Neural cell (in vitro differentiated cells): ENCODE measurements at regions not wholly inside any gene's neighbourhood (a gene's known extent, or its start where the extent isn't known, plus 50 kb on each side); places are given as distances from the start of the nearest gene placed in this dataset.

ENCODE experiments used
- H2AFZ ChIP-seq: fragments of 200-600, 300-800 bp; sonication (generic), shearing (Covaris generic); 2 replicates; pipeline ENCODE4 v1.6.0; 2014; ENCODE audit warnings: low read depth, mild to moderate bottlenecking, antibody characterized with exemption, low read length, moderate library complexity
- H3F3A ChIP-seq: fragments of 200-600 bp; shearing (Covaris generic); 2 replicates; pipeline ENCODE4 v1.6.1; 2016; ENCODE audit warnings: mild to moderate bottlenecking, moderate library complexity, mixed read lengths, antibody characterized with exemption, low read length; ENCODE audit not compliant: insufficient read depth, poor library complexity, severe bottlenecking
- H3K27ac ChIP-seq: fragments of 200-600, 300-800 bp; sonication (generic), shearing (Covaris generic); 2 replicates; pipeline ENCODE4 v1.5.1; 2014; ENCODE audit warnings: mild to moderate bottlenecking, low read length, moderate library complexity
- H3K27me3 ChIP-seq: fragments of 300-800, 200-600 bp; sonication (generic), shearing (Covaris generic); 2 replicates; pipeline ENCODE4 v1.6.0; 2014; ENCODE audit warnings: mild to moderate bottlenecking, low read depth, low read length, moderate library complexity; ENCODE audit not compliant: insufficient read depth
- H3K36me3 ChIP-seq: fragments of 300-800, 200-600 bp; sonication (generic), shearing (Covaris generic); 2 replicates; pipeline ENCODE4 v1.5.1; 2014; ENCODE audit warnings: mild to moderate bottlenecking, antibody characterized with exemption, low read length, moderate library complexity; ENCODE audit not compliant: insufficient read depth
- H3K4me2 ChIP-seq: fragments of 300-800, 200-600 bp; sonication (generic), shearing (Covaris generic); 2 replicates; pipeline ENCODE4 v1.6.0; 2014; ENCODE audit warnings: mild to moderate bottlenecking, low read length
- H3K4me3 ChIP-seq: fragments of 300-800, 200-600 bp; sonication (generic), shearing (Covaris generic); 2 replicates; pipeline ENCODE4 v1.5.1; 2014; ENCODE audit warnings: mild to moderate bottlenecking, low read length, moderate library complexity
- H3K79me2 ChIP-seq: fragments of 200-600 bp; shearing (Covaris generic); replicated peaks from 2 replicates; pipeline ENCODE4 v1.6.0; 2014; ENCODE audit warnings: mild to moderate bottlenecking, low read length, moderate library complexity; ENCODE audit not compliant: insufficient read depth
- H3K9ac ChIP-seq: fragments of 300-800, 200-600 bp; sonication (generic), shearing (Covaris generic); 2 replicates; pipeline ENCODE4 v1.6.1; 2016; ENCODE audit warnings: mild to moderate bottlenecking, low read length, mixed read lengths
- H3K9me2 ChIP-seq: fragments of 200-600 bp; shearing (Covaris generic); 2 replicates; pipeline ENCODE4 v1.6.1; 2016; ENCODE audit warnings: mild to moderate bottlenecking, low read length, mixed read lengths; ENCODE audit not compliant: insufficient read depth
- H3K9me3 ChIP-seq: fragments of 200-600, 300-800 bp; sonication (generic), shearing (Covaris generic); 2 replicates; pipeline ENCODE4 v1.6.1; 2016; ENCODE audit warnings: mild to moderate bottlenecking, mixed run types, low read length, moderate library complexity, mixed read lengths
- H4K20me1 ChIP-seq: fragments of 200-600 bp; shearing (Covaris generic); 2 replicates; pipeline ENCODE4 v1.6.1; 2016; ENCODE audit warnings: mild to moderate bottlenecking, mixed run types; ENCODE audit not compliant: insufficient read depth
- CTCF ChIP-seq: fragments of 450-650 bp; IDR thresholded peaks from 2 replicates; pipeline ENCODE4 v1.5.1; 2014; ENCODE audit warnings: antibody characterized with exemption, mild to moderate bottlenecking, moderate library complexity; ENCODE audit not compliant: poor library complexity, severe bottlenecking
- EP300 ChIP-seq: fragments of 450-650 bp; conservative IDR thresholded peaks from 2 replicates; pipeline ENCODE4 v1.6.1; 2014; ENCODE audit warnings: antibody characterized with exemption, mild to moderate bottlenecking, moderate library complexity; ENCODE audit not compliant: poor library complexity, severe bottlenecking
- EZH2 ChIP-seq: fragments of 200-600, 300-800 bp; shearing (Covaris generic), sonication (generic); IDR thresholded peaks from 2 replicates; pipeline ENCODE4 v1.6.1; 2014; ENCODE audit warnings: antibody characterized with exemption, low read length, borderline replicate concordance, mild to moderate bottlenecking; ENCODE audit not compliant: insufficient read depth, poor library complexity, severe bottlenecking
- MXI1 ChIP-seq: fragments of 450-650 bp; conservative IDR thresholded peaks from 2 replicates; pipeline ENCODE4 v1.6.1; 2014; ENCODE audit warnings: antibody characterized with exemption, mild to moderate bottlenecking; ENCODE audit not compliant: poor library complexity, severe bottlenecking
- POLR2AphosphoS5 ChIP-seq: IDR thresholded peaks from 2 replicates; pipeline ENCODE4 v1.6.1; 2012
- RAD21 ChIP-seq: fragments of 450-650 bp; conservative IDR thresholded peaks from 2 replicates; pipeline ENCODE4 v1.6.1; 2014; ENCODE audit warnings: antibody characterized with exemption, mild to moderate bottlenecking, moderate library complexity
- REST ChIP-seq: IDR thresholded peaks from 2 replicates; pipeline ENCODE4 v1.6.1; 2012; ENCODE audit warnings: borderline replicate concordance
- SMC3 ChIP-seq: fragments of 450-650 bp; conservative IDR thresholded peaks from 2 replicates; pipeline ENCODE4 v1.6.1; 2014; ENCODE audit warnings: antibody characterized with exemption, mild to moderate bottlenecking, moderate library complexity; ENCODE audit not compliant: poor library complexity
- TAF1 ChIP-seq: IDR thresholded peaks from 2 replicates; pipeline ENCODE4 v1.6.1; 2012; ENCODE audit warnings: low read depth

- Histone ChIP-seq H3K4me3 (no peak overlapping the region), H3K79me2 (no peaks in the 10 kb centered on the region)
- TF ChIP-seq CTCF = no peak
Measured at GRCh38 chr22:48793949-48794348, 1033.7 kb downstream of the BRD1 start.

GRCh38 chr22:48786679-48786996, 1041.0 kb downstream of the BRD1 start:
- H3K9ac ChIP-seq = no peak overlapping the region
- H3K27me3 ChIP-seq = no peaks in the 10 kb centered on the region
- no peak overlapping the region for H3K4me3 ChIP-seq
- no peaks in the 10 kb centered on the region for H4K20me1 ChIP-seq
- no peak overlapping the region for H3K4me2 ChIP-seq
- no peaks in the 10 kb centered on the region for H3K9me2 ChIP-seq
- H3K36me3 ChIP-seq = no peaks in the 10 kb centered on the region
- no peaks in the 10 kb centered on the region for H3F3A ChIP-seq
- H3K27ac ChIP-seq = no peak overlapping the region
- TF ChIP-seq EZH2 (no peak), EP300 (no peak), MXI1 (no peak), CTCF (no peak), POLR2AphosphoS5 (no peak), TAF1 (no peak), REST (no peak), RAD21 (no peak), SMC3 (no peak)
- H3K79me2 ChIP-seq = no peaks in the 10 kb centered on the region
- H2AFZ ChIP-seq = no peak overlapping the region
- H3K9me3 ChIP-seq = no peaks in the 10 kb centered on the region

More at GRCh38 chr22:48793949-48794348, 1033.7 kb downstream of the BRD1 start:
- Histone ChIP-seq H3K27me3 (no peaks in the 10 kb centered on the region), H4K20me1 (no peaks in the 10 kb centered on the region), H3K9me2 (no peaks in the 10 kb centered on the region), H3F3A (no peaks in the 10 kb centered on the region), H3K36me3 (no peaks in the 10 kb centered on the region), H3K9ac (no peak overlapping the region), H3K9me3 (no peaks in the 10 kb centered on the region), H3K27ac (no peak overlapping the region), H3K4me2 (no peak overlapping the region), H2AFZ (no peak overlapping the region)
